ENCODE measurements at regions not wholly inside any gene's neighbourhood (a gene's known extent, or its start where the extent isn't known, plus 50 kb on each side); places are given as distances from the start of the nearest gene placed in this dataset.
"Not testable (repeated sequence)": the region's sequence is repeated elsewhere in the genome, so short reads cannot be mapped to it uniquely, and the experiment has no call there.

- no peak overlapping the region for H3K4me3 ChIP-seq
- H3K9me3 ChIP-seq, result no peaks in the 10 kb centered on the region
- H3K27ac ChIP-seq, result no peak overlapping the region
- intact Hi-C loops (cut with DNase I), result no loop called here
- WGBS (ENCODE audit: insufficient coverage, low coverage, low lambda C conversion rate, missing lambda C conversion rate), result 0% methylated on average over 1 of the region's 5 CpGs
- TF ChIP-seq CTCF (IDR thresholded peaks at IDR 0.05) (peak; percentile 52 to 71 (median 58)), POLR2A (IDR thresholded peaks at IDR 0.05) (no peak)
- DNase-seq, result peak; percentile 45 to 75 (median 69)
- H3K4me1 ChIP-seq, result no peaks in the 10 kb centered on the region
- H3K36me3 ChIP-seq, result no peaks in the 10 kb centered on the region
- H3K27me3 ChIP-seq, result no peaks in the 10 kb centered on the region
- peak; percentile 95 to 99 (median 98) for ATAC-seq
Observed at GRCh38 chr20:33933469-33933909, 60.2 kb upstream of the RALY start.

- Histone ChIP-seq H3K4me1 (no peaks in the 10 kb centered on the region), H3K27ac (no peak overlapping the region), H3K27me3 (no peaks in the 10 kb centered on the region), H3K9me3 (no peaks in the 10 kb centered on the region), H3K36me3 (no peaks in the 10 kb centered on the region), H3K4me3 (no peak overlapping the region)
- ATAC-seq (no peak), DNase-seq (no peak)
- no peak for TF ChIP-seq POLR2A (IDR thresholded peaks at IDR 0.05)
- no peak for TF ChIP-seq CTCF (IDR thresholded peaks at IDR 0.05)
- 81% methylated on average over 5 of the region's 5 CpGs for WGBS (ENCODE audit: insufficient coverage, low coverage, low lambda C conversion rate, missing lambda C conversion rate)
- intact Hi-C loops (cut with DNase I), result loop anchor here in 1 of 2 donors (5.0 kb wide), 1 partner anchor 131 kb away; no protein-coding TSS in a partner anchor
Observed at GRCh38 chr20:33936656-33937055, 57.1 kb upstream of the RALY start.

- ATAC-seq (peak; percentile 86 to 98 (median 92)), DNase-seq (peak; percentile 52 to 72 (median 70))
- H3K27me3 ChIP-seq, H3K36me3 ChIP-seq, H3K4me3 ChIP-seq, H3K27ac ChIP-seq, H3K9me3 ChIP-seq, H3K4me1 ChIP-seq: not testable (repeated sequence)
- intact Hi-C loops (cut with DNase I), result loop anchor here in 1 of 2 donors (5.0 kb wide), 1 partner anchor 128 kb away; no protein-coding TSS in a partner anchor
- WGBS (ENCODE audit: insufficient coverage, low coverage, low lambda C conversion rate, missing lambda C conversion rate), result 31% methylated on average over 3 of the region's 5 CpGs
Observed at GRCh38 chr20:33939031-33939430, 54.7 kb upstream of the RALY start.

GRCh38 chr20:33940666-33941065 is 53.0 kb upstream of the RALY start:
- no peaks in the 10 kb centered on the region for H3K9me3 ChIP-seq
- intact Hi-C loops (cut with DNase I), result no loop called here
- no peak for ATAC-seq
- no peaks in the 10 kb centered on the region for H3K27me3 ChIP-seq
- H3K27ac ChIP-seq, result no peak overlapping the region
- no peak for DNase-seq
- TF ChIP-seq POLR2A (IDR thresholded peaks at IDR 0.05) (no peak), CTCF (IDR thresholded peaks at IDR 0.05) (no peak)
- H3K4me1 ChIP-seq, result no peaks in the 10 kb centered on the region
- no peak overlapping the region for H3K4me3 ChIP-seq
- H3K36me3 ChIP-seq, result no peaks in the 10 kb centered on the region
- WGBS (ENCODE audit: insufficient coverage, low coverage, low lambda C conversion rate, missing lambda C conversion rate), result 100% methylated on average over 2 of the region's 3 CpGs
